GM12878 (cell line): ENCODE measurements at regions not wholly inside any gene's neighbourhood (a gene's known extent, or its start where the extent isn't known, plus 50 kb on each side); places are given as distances from the start of the nearest gene placed in this dataset.

ENCODE experiments used
- ATAC-seq: fragments of 200-7000 bp; cut with Tn5 transposase; 3 replicates; pipeline ENCODE4 v1.9.1; 2020; ENCODE audit warnings: mild to moderate bottlenecking, moderate library complexity
- BruUV-seq: library from RNA; stranded (reverse); fragments of 400-500 nt; replicated peaks from 2 replicates; lab custom pipeline; 2021; lab: Mats Ljungman, UMichigan
- CTCF ChIA-PET: fragments of 300-600 bp; sonication (Branson Sonifier 250); formaldehyde crosslinking; extraction: SDS; loops from one replicate; lab custom pipeline; 2021; ENCODE audit warnings: inconsistent platforms; lab: Yijun Ruan, JAX
- POLR2A ChIA-PET: fragments of 350-600 bp; formaldehyde crosslinking; extraction: SDS; loops from one replicate; lab custom pipeline; 2021; ENCODE audit warnings: inconsistent platforms; lab: Charles Lee
- RAD21 ChIA-PET: fragments of 300-600 bp; sonication (Branson Sonifier 250); formaldehyde crosslinking; loops from one replicate; lab custom pipeline; 2023; ENCODE audit warnings: antibody characterized with exemption; ENCODE audit not compliant: unreplicated experiment; lab: Charles Lee
- SMC1A ChIA-PET: fragments of 300-600 bp; sonication (Branson Sonifier 250); formaldehyde crosslinking; loops from one replicate; lab custom pipeline; 2023; ENCODE audit not compliant: unreplicated experiment, uncharacterized antibody; lab: Charles Lee
- DNase-seq: peaks from one replicate; pipeline ENCODE4 v3.0.0-alpha.2; 2011; ENCODE audit warnings: low read depth, low spot score
- FAIRE-seq: peaks from 3 replicates; lab custom pipeline; 2011; peaks lifted over from hg19 to GRCh38; lab: Jason Lieb, UNC
- H2AFZ ChIP-seq: 2 replicates; pipeline ENCODE4 v1.6.0; 2011; ENCODE audit warnings: low read depth, low read length, control low read depth; ENCODE audit not compliant: control insufficient read depth
- H3K27ac ChIP-seq: 2 replicates; pipeline ENCODE4 v1.5.1; 2011; ENCODE audit warnings: control low read depth; ENCODE audit not compliant: control insufficient read depth, insufficient read depth
- H3K27me3 ChIP-seq, 2 experiments: replicated peaks in 1 of 2; 2 replicates each; pipeline versions ENCODE4 v1.6.0 to v1.6.1; 2011; ENCODE audit warnings: low read length in 1 of 2; ENCODE audit not compliant: control insufficient read depth in 2 of 2, insufficient read depth in 2 of 2
- H3K36me3 ChIP-seq, 2 experiments: 2 replicates each; pipeline ENCODE4 v1.5.1; 2011; ENCODE audit warnings: low read length in 1 of 2; ENCODE audit not compliant: control insufficient read depth in 2 of 2, insufficient read depth in 2 of 2
- H3K4me1 ChIP-seq: 2 replicates; pipeline ENCODE4 v1.6.1; 2011; ENCODE audit warnings: mild to moderate bottlenecking, low read length, moderate library complexity, mixed read lengths; ENCODE audit not compliant: control insufficient read depth, insufficient read depth
- H3K4me2 ChIP-seq: 2 replicates; pipeline ENCODE4 v1.6.0; 2011; ENCODE audit warnings: control low read depth; ENCODE audit not compliant: control insufficient read depth, insufficient read depth
- H3K4me3 ChIP-seq: fragments of 200-600 bp; sonication (generic); 2 replicates; pipeline ENCODE4 v1.5.1; 2016
- H3K79me2 ChIP-seq: 2 replicates; pipeline ENCODE4 v1.6.0; 2011; ENCODE audit warnings: low read length; ENCODE audit not compliant: control insufficient read depth, insufficient read depth
- H3K9ac ChIP-seq: 2 replicates; pipeline ENCODE4 v1.8.0; 2011; ENCODE audit warnings: low read length, control low read depth, mixed read lengths; ENCODE audit not compliant: control insufficient read depth, insufficient read depth
- H3K9me3 ChIP-seq: replicated peaks from 3 replicates; pipeline ENCODE4 v1.5.1; 2011; ENCODE audit warnings: mild to moderate bottlenecking, low read length; ENCODE audit not compliant: control insufficient read depth, insufficient read depth
- H4K20me1 ChIP-seq: 2 replicates; pipeline ENCODE4 v1.6.0; 2011; ENCODE audit not compliant: control insufficient read depth, insufficient read depth
- BCL3 ChIP-seq: IDR thresholded peaks from 2 replicates; pipeline ENCODE4 v1.6.1; 2011; ENCODE audit warnings: borderline replicate concordance, low read depth, mild to moderate bottlenecking, moderate library complexity, low read length; ENCODE audit not compliant: insufficient read depth, poor library complexity, severe bottlenecking
- BHLHE40 ChIP-seq, 2 experiments: fragments of 450-650 bp in 1 of 2; IDR thresholded peaks; 2 replicates each; pipeline ENCODE4 v1.6.1; 2011 to 2017; ENCODE audit warnings: low read depth in 2 of 2, borderline replicate concordance in 1 of 2, improper control_type of control experiment in 1 of 2, low read length in 1 of 2, mild to moderate bottlenecking in 1 of 2
- ESRRA ChIP-seq: IDR thresholded peaks from 2 replicates; pipeline ENCODE4 v1.6.1; 2012; ENCODE audit warnings: mild to moderate bottlenecking, low read length, improper control_type of control experiment
- HSF1 ChIP-seq: fragments of 150-350 bp; IDR thresholded peaks from 2 replicates; pipeline ENCODE4 v1.6.1; 2014; ENCODE audit warnings: mild to moderate bottlenecking, low read depth, low read length
- MXI1 ChIP-seq: fragments of 150-350 bp; IDR thresholded peaks from 2 replicates; pipeline ENCODE4 v1.6.1; 2011; ENCODE audit warnings: low read depth, mild to moderate bottlenecking, inconsistent platforms, low read length, improper control_type of control experiment
- PAX5 ChIP-seq: IDR thresholded peaks from 2 replicates; pipeline ENCODE4 v1.6.1; 2011; ENCODE audit warnings: low read depth, low read length, borderline replicate concordance
- RUNX3 ChIP-seq: IDR thresholded peaks from 2 replicates; pipeline ENCODE4 v1.6.1; 2012; ENCODE audit warnings: low read length, inconsistent platforms
- WGBS: methylation state at CpG from one replicate; pipeline ENCODE4 v1.1.6; 2016; ENCODE audit warnings: low lambda C conversion rate; ENCODE audit not compliant: insufficient replicate concordance, insufficient coverage; ENCODE audit errors: missing lambda C conversion rate; 5-methylcytosine and 5-hydroxymethylcytosine counted together
- in situ Hi-C: fragments of 300-500 bp; cut with MboI; formaldehyde crosslinking; loops from 9 replicates; pipeline ENCODE4 v1.14.3; 2018; ENCODE audit warnings: mixed read lengths
- intact Hi-C: fragments of 100-400 bp; cut with micrococcal nuclease; formaldehyde crosslinking; loops from one replicate; pipeline ENCODE4 v1.14.2; 2022; ENCODE audit not compliant: unreplicated experiment
- TF ChIP-seq, protein P1 (sequence below): fragments of 450-650 bp; IDR thresholded peaks from 2 replicates; pipeline ENCODE4 v1.6.1; 2016; ENCODE audit warnings: mild to moderate bottlenecking
- TF ChIP-seq, protein P2 (sequence below): fragments of 450-650 bp; IDR thresholded peaks from 2 replicates; pipeline ENCODE4 v1.6.1; 2014; ENCODE audit warnings: mild to moderate bottlenecking

GRCh38 chr4:187289371-187289770, 565.7 kb upstream of the FAT1 start:
- intact Hi-C loops (no loop called here), in situ Hi-C loops (no loop called here)
- no peak for DNase-seq
- ATAC-seq, result no peak
- ChIA-PET POLR2A (no interaction called here), CTCF (no interaction called here), RAD21 (no interaction called here), SMC1A (no interaction called here)
- no peaks in the 10 kb centered on the region for H3K4me1 ChIP-seq
- no peak overlapping the region for H3K4me3 ChIP-seq
- no peaks in the 10 kb centered on the region for H4K20me1 ChIP-seq
- H3K36me3 ChIP-seq, result no peaks in the 10 kb centered on the region
- no peaks in the 10 kb centered on the region for H3K9me3 ChIP-seq
- H3K79me2 ChIP-seq, result no peaks in the 10 kb centered on the region
- H2AFZ ChIP-seq, result no peak overlapping the region
- H3K27ac ChIP-seq, result no peak overlapping the region
- TF ChIP-seq RUNX3 (no peak), ESRRA (no peak), MXI1 (no peak), PAX5 (no peak), BHLHE40 (IDR thresholded peaks at IDR 0.05; ENCODE audit: borderline replicate concordance in 1 of 2, low read depth in 2 of 2, low read length in 1 of 2) (no peak), BCL3 (no peak), HSF1 (no peak)
- TF ChIP-seq, protein P1, sequence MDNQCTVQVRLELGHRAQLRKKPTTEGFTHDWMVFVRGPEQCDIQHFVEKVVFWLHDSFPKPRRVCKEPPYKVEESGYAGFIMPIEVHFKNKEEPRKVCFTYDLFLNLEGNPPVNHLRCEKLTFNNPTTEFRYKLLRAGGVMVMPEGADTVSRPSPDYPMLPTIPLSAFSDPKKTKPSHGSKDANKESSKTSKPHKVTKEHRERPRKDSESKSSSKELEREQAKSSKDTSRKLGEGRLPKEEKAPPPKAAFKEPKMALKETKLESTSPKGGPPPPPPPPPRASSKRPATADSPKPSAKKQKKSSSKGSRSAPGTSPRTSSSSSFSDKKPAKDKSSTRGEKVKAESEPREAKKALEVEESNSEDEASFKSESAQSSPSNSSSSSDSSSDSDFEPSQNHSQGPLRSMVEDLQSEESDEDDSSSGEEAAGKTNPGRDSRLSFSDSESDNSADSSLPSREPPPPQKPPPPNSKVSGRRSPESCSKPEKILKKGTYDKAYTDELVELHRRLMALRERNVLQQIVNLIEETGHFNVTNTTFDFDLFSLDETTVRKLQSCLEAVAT, result no peak
- TF ChIP-seq, protein P2, sequence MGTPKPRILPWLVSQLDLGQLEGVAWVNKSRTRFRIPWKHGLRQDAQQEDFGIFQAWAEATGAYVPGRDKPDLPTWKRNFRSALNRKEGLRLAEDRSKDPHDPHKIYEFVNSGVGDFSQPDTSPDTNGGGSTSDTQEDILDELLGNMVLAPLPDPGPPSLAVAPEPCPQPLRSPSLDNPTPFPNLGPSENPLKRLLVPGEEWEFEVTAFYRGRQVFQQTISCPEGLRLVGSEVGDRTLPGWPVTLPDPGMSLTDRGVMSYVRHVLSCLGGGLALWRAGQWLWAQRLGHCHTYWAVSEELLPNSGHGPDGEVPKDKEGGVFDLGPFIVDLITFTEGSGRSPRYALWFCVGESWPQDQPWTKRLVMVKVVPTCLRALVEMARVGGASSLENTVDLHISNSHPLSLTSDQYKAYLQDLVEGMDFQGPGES, result no peak
- no TSS peak for BruUV-seq
- no peak overlapping the region for H3K9ac ChIP-seq
- H3K4me2 ChIP-seq, result no peak overlapping the region
- no peak for FAIRE-seq
- H3K27me3 ChIP-seq, result no peaks in the 10 kb centered on the region
- WGBS, result 4% methylated on average over 2 of the region's 2 CpGs
